ENCODE measurements at regions not wholly inside any gene's neighbourhood (a gene's known extent, or its start where the extent isn't known, plus 50 kb on each side); places are given as distances from the start of the nearest gene placed in this dataset.

GRCh38 chr2:128391679-128392078 is 73.0 kb upstream of the HS6ST1 start:
- Mint-ChIP-seq H3K27ac (ENCODE audit: unreplicated experiment) (no peak overlapping the region), H3K4me3 (ENCODE audit: unreplicated experiment) (no peak overlapping the region), H3K4me1 (ENCODE audit: low read depth, unreplicated experiment) (no peaks in the 10 kb centered on the region), H3K9me3 (ENCODE audit: unreplicated experiment) (no peaks in the 10 kb centered on the region), H3K36me3 (ENCODE audit: insufficient read depth, unreplicated experiment) (no peaks in the 10 kb centered on the region), H3K27me3 (ENCODE audit: insufficient read depth, unreplicated experiment) (no peaks in the 10 kb centered on the region)
- Histone ChIP-seq H3K27me3 (replicated peaks; ENCODE audit: control insufficient read depth, insufficient read depth, low read length) (no peaks in the 10 kb centered on the region), H3K36me3 (ENCODE audit: control insufficient read depth, insufficient read depth, low read length) (no peaks in the 10 kb centered on the region), H3K4me1 (0 out of 2 replicates have a peak, but pooled peaks cover 6% of the 10 kb centered on the region), H3K9me3 (no peaks in the 10 kb centered on the region), H3K4me3 (ENCODE audit: low read depth, low read length) (no peak overlapping the region)
- ChIA-PET CTCF (no interaction called here), POLR2A (no interaction called here)
- TF ChIP-seq CTCF (IDR thresholded peaks at IDR 0.05; ENCODE audit: insufficient read depth in 1 of 2, low read depth in 1 of 2, low read length in 1 of 2, severe bottlenecking in 1 of 2, unreplicated experiment in 1 of 2), result no peak
- DNase-seq, result no peak
- no TSS peak for BruUV-seq (replicated peaks)
- intact Hi-C loops (cut with micrococcal nuclease; ENCODE audit: unreplicated experiment), result no loop called here

DNA sequence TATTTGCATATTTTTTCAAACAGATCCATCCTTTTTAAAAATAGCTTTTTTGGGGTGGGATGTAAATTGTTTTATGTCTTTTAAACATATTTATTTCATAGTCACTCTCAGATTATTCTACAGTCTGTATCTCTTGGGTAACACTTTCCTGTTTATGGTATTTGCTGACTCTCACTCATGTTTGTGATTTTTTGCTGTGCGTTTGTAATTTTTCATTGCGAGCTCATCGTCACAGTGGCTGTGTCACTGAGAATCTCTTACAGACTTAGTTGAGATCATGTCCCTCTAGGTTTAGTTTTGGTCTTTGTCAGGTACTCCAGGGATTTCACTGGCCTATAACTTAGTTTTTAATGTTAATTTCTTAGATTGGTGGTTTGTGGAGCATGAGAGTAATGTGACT is 73.5 kb upstream of the HS6ST1 start:
- H3K4me3 Mint-ChIP-seq (ENCODE audit: unreplicated experiment), result no peak overlapping the region
- H3K27ac Mint-ChIP-seq (ENCODE audit: unreplicated experiment), result no peak overlapping the region
- no peaks in the 10 kb centered on the region for H3K4me1 Mint-ChIP-seq (ENCODE audit: low read depth, unreplicated experiment)
- no peaks in the 10 kb centered on the region for H3K9me3 ChIP-seq
- no peaks in the 10 kb centered on the region for H3K27me3 Mint-ChIP-seq (ENCODE audit: insufficient read depth, unreplicated experiment)
- no peak for DNase-seq
- H3K4me3 ChIP-seq (ENCODE audit: low read depth, low read length), result no peak overlapping the region
- TF ChIP-seq CTCF (IDR thresholded peaks at IDR 0.05; ENCODE audit: insufficient read depth in 1 of 2, low read depth in 1 of 2, low read length in 1 of 2, severe bottlenecking in 1 of 2, unreplicated experiment in 1 of 2), result no peak
- H3K4me1 ChIP-seq, result 0 out of 2 replicates have a peak, but pooled peaks cover 6% of the 10 kb centered on the region
- intact Hi-C loops (cut with micrococcal nuclease; ENCODE audit: unreplicated experiment), result no loop called here
- ChIA-PET CTCF (no interaction called here), POLR2A (no interaction called here)
- H3K36me3 ChIP-seq (ENCODE audit: control insufficient read depth, insufficient read depth, low read length), result no peaks in the 10 kb centered on the region
- H3K27me3 ChIP-seq (replicated peaks; ENCODE audit: control insufficient read depth, insufficient read depth, low read length), result no peaks in the 10 kb centered on the region
- H3K9me3 Mint-ChIP-seq (ENCODE audit: unreplicated experiment), result no peaks in the 10 kb centered on the region
- BruUV-seq (replicated peaks), result no TSS peak
- H3K36me3 Mint-ChIP-seq (ENCODE audit: insufficient read depth, unreplicated experiment), result no peaks in the 10 kb centered on the region

- no TSS peak for BruUV-seq (replicated peaks)
- intact Hi-C loops (cut with micrococcal nuclease; ENCODE audit: unreplicated experiment), result no loop called here
- CTCF ChIA-PET, result no interaction called here
Observed at GRCh38 chr2:128394007-128394730, 75.5 kb upstream of the HS6ST1 start.

More at GRCh38 chr2:128394007-128394730, 75.5 kb upstream of the HS6ST1 start:
- no peaks in the 10 kb centered on the region for H3K36me3 Mint-ChIP-seq (ENCODE audit: insufficient read depth, unreplicated experiment)
- H3K4me3 Mint-ChIP-seq (ENCODE audit: unreplicated experiment), result no peak overlapping the region
- POLR2A ChIA-PET, result no interaction called here
- Histone ChIP-seq H3K27me3 (replicated peaks; ENCODE audit: control insufficient read depth, insufficient read depth, low read length) (no peaks in the 10 kb centered on the region), H3K36me3 (ENCODE audit: control insufficient read depth, insufficient read depth, low read length) (no peaks in the 10 kb centered on the region), H3K9me3 (no peaks in the 10 kb centered on the region), H3K4me1 (0 out of 2 replicates have a peak, but pooled peaks cover 6% of the 10 kb centered on the region), H3K4me3 (ENCODE audit: low read depth, low read length) (no peak overlapping the region)
- no peaks in the 10 kb centered on the region for H3K9me3 Mint-ChIP-seq (ENCODE audit: unreplicated experiment)
- TF ChIP-seq CTCF (IDR thresholded peaks at IDR 0.05; ENCODE audit: insufficient read depth in 1 of 2, low read depth in 1 of 2, low read length in 1 of 2, severe bottlenecking in 1 of 2, unreplicated experiment in 1 of 2), result no peak
- no peaks in the 10 kb centered on the region for H3K27me3 Mint-ChIP-seq (ENCODE audit: insufficient read depth, unreplicated experiment)
- H3K4me1 Mint-ChIP-seq (ENCODE audit: low read depth, unreplicated experiment), result no peaks in the 10 kb centered on the region
- H3K27ac Mint-ChIP-seq (ENCODE audit: unreplicated experiment), result no peak overlapping the region
- no peak for DNase-seq

All from Caco-2 (cell line).